Activated naive CD4-positive, alpha-beta T cell treated with anti-CD3 and anti-CD28 coated beads, Interleukin-2, amount 10 ng/mL, durations not matched to agents 7 days and 5 days (primary cell): ENCODE measurements at regions not wholly inside any gene's neighbourhood (a gene's known extent, or its start where the extent isn't known, plus 50 kb on each side); places are given as distances from the start of the nearest gene placed in this dataset.
A peak's percentile ranks its signal among the peaks of the same experiment; 100 is the strongest.

ENCODE experiments used
- CTCF ChIA-PET: fragments of 350-600 bp; sonication (Branson Sonifier 250); formaldehyde crosslinking; loops from one replicate; lab custom pipeline; 2021; ENCODE audit warnings: antibody characterized with exemption; lab: Charles Lee
- DNase-seq: peaks from one replicate; pipeline ENCODE4 v3.0.0-alpha.2; 2020
- H3K27ac Mint-ChIP-seq: one replicate; pipeline ENCODE4 v1.8.0; 2021; ENCODE audit warnings: mild to moderate bottlenecking, moderate library complexity, mixed read lengths
- H3K27me3 Mint-ChIP-seq: one replicate; pipeline ENCODE4 v1.8.0; 2021; ENCODE audit warnings: mild to moderate bottlenecking, mixed read lengths
- H3K36me3 Mint-ChIP-seq: one replicate; pipeline ENCODE4 v1.8.0; 2021; ENCODE audit warnings: mixed read lengths
- H3K4me1 Mint-ChIP-seq: one replicate; pipeline ENCODE4 v1.8.0; 2021; ENCODE audit warnings: mixed read lengths
- H3K4me3 Mint-ChIP-seq: one replicate; pipeline ENCODE4 v1.8.0; 2021; ENCODE audit warnings: mild to moderate bottlenecking, moderate library complexity, mixed read lengths
- H3K9me3 Mint-ChIP-seq: one replicate; pipeline ENCODE4 v1.8.0; 2021; ENCODE audit warnings: mixed read lengths

DNA sequence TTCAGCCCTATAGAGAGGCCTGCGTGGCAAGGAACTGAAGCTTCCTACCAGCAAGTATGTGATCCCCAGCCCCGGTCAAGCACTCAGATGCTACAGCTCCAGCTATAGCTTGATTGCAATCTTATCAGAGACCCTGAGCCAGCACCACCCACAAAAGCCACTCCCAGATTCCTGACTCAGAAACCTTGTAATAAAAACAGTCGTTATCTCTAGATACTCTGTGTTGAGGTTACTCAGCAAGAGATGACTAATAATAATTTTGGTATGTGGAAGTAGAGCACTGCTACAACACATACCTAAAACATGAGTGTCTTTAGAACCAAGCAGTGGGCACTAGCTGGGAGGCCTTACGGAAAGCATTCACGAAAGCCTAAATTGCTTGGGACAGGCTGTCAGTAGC is 216.9 kb downstream of the UXS1 start:
- H3K27ac Mint-ChIP-seq, result no peak overlapping the region

DNA sequence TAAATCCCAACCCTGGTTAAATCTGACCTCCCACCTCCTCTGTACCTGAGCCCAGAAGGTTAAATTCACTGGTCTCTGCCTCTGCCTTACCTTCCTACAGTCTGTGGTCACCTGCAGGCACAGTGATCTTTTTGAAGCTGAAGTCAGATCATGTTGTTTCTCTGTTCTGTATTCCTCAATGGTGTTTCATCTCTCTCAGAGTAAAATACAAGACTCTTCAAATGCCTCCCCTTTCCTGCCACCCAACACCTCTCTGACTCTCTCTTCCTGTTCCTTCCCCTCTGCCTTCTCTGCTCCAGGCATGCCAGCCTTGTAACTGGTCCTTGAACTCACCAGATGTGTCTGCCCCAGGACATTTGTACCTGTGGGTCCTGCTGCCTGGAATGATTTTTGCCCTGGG is 219.3 kb downstream of the UXS1 start:
- peaks cover 9% of the 10 kb centered on the region for H3K9me3 Mint-ChIP-seq
- H3K27me3 Mint-ChIP-seq, result peaks cover 7% of the 10 kb centered on the region
- no peak overlapping the region for H3K4me3 Mint-ChIP-seq
- CTCF ChIA-PET, result no interaction called here
- peaks cover 28% of the 10 kb centered on the region for H3K4me1 Mint-ChIP-seq
- no peak for DNase-seq
- H3K27ac Mint-ChIP-seq, result no peak overlapping the region
- peaks cover 5% of the 10 kb centered on the region for H3K36me3 Mint-ChIP-seq

More for the DNA sequence above, 216.9 kb downstream of the UXS1 start:
- DNase-seq, result no peak
- H3K27me3 Mint-ChIP-seq, result peaks cover 7% of the 10 kb centered on the region
- peaks cover 9% of the 10 kb centered on the region for H3K9me3 Mint-ChIP-seq
- no peak overlapping the region for H3K4me3 Mint-ChIP-seq
- H3K4me1 Mint-ChIP-seq, result peaks cover 21% of the 10 kb centered on the region
- H3K36me3 Mint-ChIP-seq, result peaks cover 5% of the 10 kb centered on the region
- CTCF ChIA-PET, result no interaction called here

DNA sequence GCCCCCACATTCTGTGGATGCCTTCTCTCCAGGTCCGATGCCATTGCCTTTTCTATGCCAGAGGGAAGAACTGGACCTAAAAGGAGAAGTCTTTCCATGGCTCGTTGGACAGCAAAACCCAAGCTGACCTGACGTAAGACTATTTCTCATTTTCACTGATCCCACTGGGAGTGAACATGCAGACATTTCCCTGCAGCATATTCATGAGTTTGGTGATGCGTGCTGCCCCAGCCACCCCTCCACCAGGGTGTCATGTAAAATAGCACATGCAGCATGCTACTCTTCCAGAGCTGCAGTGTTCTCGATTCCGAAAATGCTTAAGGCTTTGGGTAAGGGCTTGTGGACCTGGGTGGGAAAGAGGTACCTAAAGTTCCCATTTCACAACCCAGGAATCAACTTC is 221.2 kb downstream of the UXS1 start:
- Mint-ChIP-seq H3K27ac (no peak overlapping the region), H3K4me3 (no peak overlapping the region), H3K4me1 (peaks cover 27% of the 10 kb centered on the region), H3K27me3 (peaks cover 10% of the 10 kb centered on the region), H3K36me3 (no peaks in the 10 kb centered on the region), H3K9me3 (peaks cover 8% of the 10 kb centered on the region)
- DNase-seq, result no peak
- CTCF ChIA-PET, result no interaction called here

DNA sequence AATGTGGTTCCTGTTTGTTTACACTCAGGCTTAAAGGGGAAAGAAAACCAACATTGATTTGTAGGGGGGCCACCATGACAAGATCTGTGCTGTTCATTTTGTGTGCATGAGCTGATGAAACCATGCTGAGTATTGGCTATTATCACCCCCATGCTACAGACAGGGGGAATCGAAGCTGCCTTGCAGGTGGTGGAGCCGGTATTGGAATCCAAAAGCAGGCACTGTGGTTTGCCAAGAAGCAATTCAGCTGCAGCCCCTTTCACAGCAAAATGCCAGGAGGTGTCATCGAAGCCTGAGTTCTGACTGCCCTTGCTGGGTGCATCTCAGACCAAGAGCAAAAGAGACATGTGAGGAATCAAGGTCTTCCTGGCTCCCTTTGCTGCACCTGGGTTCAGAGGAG is 221.9 kb downstream of the UXS1 start:
- Mint-ChIP-seq H3K9me3 (peaks cover 8% of the 10 kb centered on the region), H3K4me1 (peaks cover 20% of the 10 kb centered on the region), H3K27me3 (peaks cover 10% of the 10 kb centered on the region), H3K27ac (no peak overlapping the region), H3K36me3 (no peaks in the 10 kb centered on the region), H3K4me3 (no peak overlapping the region)
- no peak for DNase-seq
- CTCF ChIA-PET, result no interaction called here

DNA sequence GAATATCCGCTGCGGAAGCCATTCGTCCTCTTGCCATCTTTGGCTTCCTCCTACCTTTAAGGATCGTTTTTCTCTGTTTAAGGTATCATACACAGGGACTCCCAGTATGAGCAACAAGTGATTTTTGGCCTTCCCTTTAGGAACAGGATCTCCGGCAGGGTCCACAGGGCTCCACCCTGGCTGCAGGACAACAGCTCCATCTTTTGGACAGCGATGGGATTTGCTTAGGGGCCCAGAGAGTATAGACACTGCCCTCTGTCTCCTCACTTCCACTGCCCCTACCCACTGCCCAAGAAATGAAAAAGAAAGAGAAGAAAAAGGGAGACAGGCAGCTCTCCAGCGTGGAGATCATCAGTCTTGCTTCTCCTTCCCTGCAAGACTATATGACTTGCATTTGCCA is 224.5 kb downstream of the UXS1 start:
- Mint-ChIP-seq H3K9me3 (peaks cover 10% of the 10 kb centered on the region), H3K36me3 (no peaks in the 10 kb centered on the region), H3K27me3 (peaks cover 8% of the 10 kb centered on the region), H3K4me3 (no peak overlapping the region), H3K4me1 (peaks cover 13% of the 10 kb centered on the region), H3K27ac (no peak overlapping the region)
- peak; percentile 33 for DNase-seq
- CTCF ChIA-PET, result interaction anchor here (0.7 to 1.5 kb wide), 2 partner anchors 392 to 393 kb away, joined by 3 read pairs; no protein-coding TSS in a partner anchor

DNA sequence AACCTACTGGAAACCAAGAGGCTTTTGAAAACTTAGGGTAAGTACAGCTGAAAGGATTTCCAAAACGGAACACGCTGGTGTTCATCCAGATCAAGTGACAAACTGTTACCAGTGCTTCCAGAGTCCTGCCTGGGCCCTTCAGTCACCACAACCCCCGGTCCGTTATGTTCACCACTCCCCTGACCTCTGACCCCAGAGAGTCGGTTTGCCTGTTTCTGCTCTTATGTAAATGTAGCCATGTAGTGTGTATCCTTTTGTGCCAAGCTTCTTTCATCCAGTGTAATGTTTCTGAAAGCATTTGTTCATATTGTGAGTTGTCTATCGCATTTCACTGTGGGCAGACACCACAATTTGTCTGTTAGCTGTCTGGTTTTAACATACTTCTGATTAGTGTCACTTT is 217.5 kb downstream of the NCK2 start:
- peaks cover 2% of the 10 kb centered on the region for H3K9me3 Mint-ChIP-seq
- no peaks in the 10 kb centered on the region for H3K4me1 Mint-ChIP-seq
- H3K27me3 Mint-ChIP-seq, result peaks cover 23% of the 10 kb centered on the region
- H3K4me3 Mint-ChIP-seq, result no peak overlapping the region
- no peak overlapping the region for H3K27ac Mint-ChIP-seq
- CTCF ChIA-PET, result interaction anchor here (0.5 to 1.6 kb wide), 2 partner anchors 101 to 140 kb away, joined by 3 read pairs; no protein-coding TSS in a partner anchor
- DNase-seq, result no peak
- no peaks in the 10 kb centered on the region for H3K36me3 Mint-ChIP-seq

DNA sequence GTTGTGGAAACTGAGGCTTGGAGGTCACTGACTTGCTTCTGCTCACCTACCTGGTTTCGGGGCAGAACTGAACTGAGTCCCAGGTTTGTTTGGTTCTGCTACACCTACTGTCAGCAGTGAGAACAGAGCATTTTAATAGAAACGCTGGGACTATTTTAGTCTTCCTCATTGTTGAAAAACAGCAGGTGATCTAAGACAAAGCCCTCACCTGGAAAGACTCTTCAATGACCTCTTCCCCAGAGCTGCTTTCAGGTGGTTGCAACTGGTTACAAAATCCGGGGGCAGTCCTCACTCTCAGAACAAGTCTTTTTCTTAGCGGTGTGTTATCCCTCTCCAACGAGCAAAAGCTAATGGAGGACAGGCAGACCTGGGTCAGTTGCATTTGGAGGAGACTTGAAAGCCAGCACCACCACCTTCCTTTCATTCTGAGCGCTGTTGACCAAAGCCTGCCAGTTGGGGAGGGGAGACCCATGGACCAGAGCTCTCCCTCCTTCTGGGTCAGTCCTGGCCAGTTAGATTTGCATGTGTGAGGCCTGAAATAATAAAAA is 217.0 kb downstream of the NCK2 start:
- CTCF ChIA-PET, result interaction anchor here (1.6 kb wide), 1 partner anchor 140 kb away, joined by 3 read pairs; no protein-coding TSS in a partner anchor
- Mint-ChIP-seq H3K9me3 (peaks cover 2% of the 10 kb centered on the region), H3K4me1 (no peaks in the 10 kb centered on the region), H3K36me3 (no peaks in the 10 kb centered on the region), H3K4me3 (no peak overlapping the region), H3K27me3 (peaks cover 24% of the 10 kb centered on the region), H3K27ac (no peak overlapping the region)
- DNase-seq, result no peak

DNA sequence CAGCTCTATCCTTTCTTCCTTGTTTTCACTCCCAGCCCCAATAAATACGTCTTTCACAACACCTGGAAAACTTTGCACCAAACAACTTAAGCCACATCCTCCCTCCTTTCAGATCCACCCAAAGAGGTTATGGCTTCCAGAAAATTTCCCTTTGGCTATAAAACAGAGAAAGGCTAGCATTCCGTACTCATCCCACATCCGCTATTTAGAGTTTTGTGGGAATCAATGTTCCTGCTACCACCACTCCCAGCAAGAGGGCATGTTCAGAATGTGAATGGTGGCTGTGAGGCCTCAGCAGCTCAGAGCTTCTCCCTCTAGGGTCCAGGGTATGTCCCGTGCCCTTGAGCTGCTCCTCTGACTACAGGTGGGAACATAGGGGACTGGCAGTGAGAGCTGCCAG is 214.6 kb downstream of the NCK2 start:
- CTCF ChIA-PET, result no interaction called here

DNA sequence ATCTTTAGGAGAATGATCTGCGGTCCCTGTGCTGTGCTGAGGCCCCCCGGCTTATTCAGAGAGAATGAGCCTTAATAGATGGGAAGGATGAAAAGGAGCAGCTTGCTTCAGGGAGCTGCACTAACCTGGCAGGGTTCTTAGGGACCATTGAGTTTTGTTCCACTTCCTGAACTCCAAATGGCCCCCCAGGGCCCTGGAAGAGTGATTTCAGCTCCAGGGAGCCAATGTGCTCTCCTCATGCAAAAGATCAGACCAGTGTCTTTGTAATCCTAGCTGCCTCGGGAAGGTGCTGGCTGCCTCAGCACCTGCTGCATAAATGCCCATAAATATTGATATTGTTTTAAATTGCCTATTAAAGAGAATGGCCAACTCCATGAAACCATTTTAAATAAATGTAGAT is 210.2 kb downstream of the NCK2 start:
- Mint-ChIP-seq H3K4me3 (no peak overlapping the region), H3K36me3 (no peaks in the 10 kb centered on the region), H3K9me3 (no peaks in the 10 kb centered on the region), H3K27me3 (peaks cover 51% of the 10 kb centered on the region), H3K4me1 (peaks cover 22% of the 10 kb centered on the region), H3K27ac (no peak overlapping the region)
- CTCF ChIA-PET, result interaction anchor here (1.2 kb wide), 1 partner anchor 36 kb away, joined by 3 read pairs; no protein-coding TSS in a partner anchor
- DNase-seq, result no peak

More for the DNA sequence above, 214.6 kb downstream of the NCK2 start:
- Mint-ChIP-seq H3K9me3 (no peaks in the 10 kb centered on the region), H3K36me3 (no peaks in the 10 kb centered on the region), H3K4me1 (no peaks in the 10 kb centered on the region), H3K27ac (no peak overlapping the region), H3K4me3 (no peak overlapping the region), H3K27me3 (peaks cover 40% of the 10 kb centered on the region)
- no peak for DNase-seq

DNA sequence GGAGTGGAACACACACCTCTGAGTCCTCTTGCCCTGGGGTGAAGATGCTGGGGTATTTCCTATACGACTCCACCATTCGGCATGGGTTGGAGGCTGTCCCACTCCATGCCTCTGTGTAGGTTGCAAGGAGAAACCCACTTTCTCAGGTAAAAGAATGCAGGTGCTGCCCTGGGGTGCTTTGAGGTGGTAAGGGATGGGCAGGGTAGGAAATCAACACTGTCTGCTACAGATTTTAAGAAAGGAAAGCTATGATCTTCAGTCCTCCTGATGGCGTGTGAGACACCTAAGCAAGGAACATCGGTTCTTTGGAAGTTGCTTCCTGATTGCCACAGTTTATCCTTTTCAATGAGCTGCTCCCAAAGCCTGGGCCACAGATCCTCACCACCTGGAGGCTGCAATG is 209.2 kb downstream of the NCK2 start:
- no peak for DNase-seq
- no peak overlapping the region for H3K27ac Mint-ChIP-seq
- H3K9me3 Mint-ChIP-seq, result no peaks in the 10 kb centered on the region
- H3K27me3 Mint-ChIP-seq, result peaks cover 48% of the 10 kb centered on the region
- no peak overlapping the region for H3K4me3 Mint-ChIP-seq
- CTCF ChIA-PET, result interaction anchor here (0.6 to 1.2 kb wide), 2 partner anchors 35 to 145 kb away, joined by 3 read pairs; no protein-coding TSS in a partner anchor
- H3K36me3 Mint-ChIP-seq, result no peaks in the 10 kb centered on the region
- peaks cover 24% of the 10 kb centered on the region for H3K4me1 Mint-ChIP-seq

DNA sequence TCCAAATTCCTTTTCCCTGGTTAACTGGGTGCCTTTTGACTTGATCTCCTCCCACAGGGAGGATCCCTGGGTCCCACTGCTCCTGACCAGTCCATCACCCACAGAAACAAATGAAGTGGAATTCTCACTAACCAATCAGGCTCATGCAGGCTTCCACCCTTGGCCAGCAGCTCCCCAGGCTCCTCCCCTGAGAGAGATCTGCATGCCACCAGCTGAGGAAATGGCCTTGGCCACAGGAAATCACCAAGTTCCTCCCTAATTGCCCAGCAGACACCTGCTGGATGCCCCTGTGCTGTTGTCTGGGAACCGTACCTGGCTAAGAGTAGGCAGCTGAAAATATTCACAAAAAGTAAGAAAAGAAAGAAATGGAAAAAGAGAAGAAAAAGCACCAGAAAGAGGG is 207.4 kb downstream of the NCK2 start:
- Mint-ChIP-seq H3K27ac (no peak overlapping the region), H3K27me3 (peaks cover 44% of the 10 kb centered on the region), H3K4me1 (peaks cover 24% of the 10 kb centered on the region), H3K4me3 (no peak overlapping the region), H3K36me3 (no peaks in the 10 kb centered on the region), H3K9me3 (no peaks in the 10 kb centered on the region)
- no peak for DNase-seq
- CTCF ChIA-PET, result no interaction called here

DNA sequence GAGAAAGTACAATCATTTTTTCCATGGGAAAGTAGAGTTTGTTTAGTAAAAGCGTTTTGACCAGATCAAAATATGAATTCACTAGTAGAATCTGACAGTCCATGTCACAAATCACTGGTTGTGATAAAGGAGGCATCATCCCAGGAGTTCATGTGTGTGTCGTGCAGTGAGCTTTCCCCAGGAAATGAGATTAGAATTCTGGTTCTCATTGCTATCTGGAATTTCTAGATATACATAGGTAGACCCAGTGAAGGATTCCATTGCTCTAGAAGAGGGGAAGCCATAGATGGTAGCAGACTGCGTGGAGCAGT is 206.6 kb downstream of the NCK2 start:
- H3K27me3 Mint-ChIP-seq, result peaks cover 49% of the 10 kb centered on the region
- no peak for DNase-seq
- H3K9me3 Mint-ChIP-seq, result no peaks in the 10 kb centered on the region
- no peak overlapping the region for H3K4me3 Mint-ChIP-seq
- H3K4me1 Mint-ChIP-seq, result peaks cover 24% of the 10 kb centered on the region
- H3K27ac Mint-ChIP-seq, result no peak overlapping the region
- H3K36me3 Mint-ChIP-seq, result no peaks in the 10 kb centered on the region
- CTCF ChIA-PET, result interaction anchor here (0.8 to 1.2 kb wide), 2 partner anchors 25 to 183 kb away, joined by 3 read pairs; no protein-coding TSS in a partner anchor

DNA sequence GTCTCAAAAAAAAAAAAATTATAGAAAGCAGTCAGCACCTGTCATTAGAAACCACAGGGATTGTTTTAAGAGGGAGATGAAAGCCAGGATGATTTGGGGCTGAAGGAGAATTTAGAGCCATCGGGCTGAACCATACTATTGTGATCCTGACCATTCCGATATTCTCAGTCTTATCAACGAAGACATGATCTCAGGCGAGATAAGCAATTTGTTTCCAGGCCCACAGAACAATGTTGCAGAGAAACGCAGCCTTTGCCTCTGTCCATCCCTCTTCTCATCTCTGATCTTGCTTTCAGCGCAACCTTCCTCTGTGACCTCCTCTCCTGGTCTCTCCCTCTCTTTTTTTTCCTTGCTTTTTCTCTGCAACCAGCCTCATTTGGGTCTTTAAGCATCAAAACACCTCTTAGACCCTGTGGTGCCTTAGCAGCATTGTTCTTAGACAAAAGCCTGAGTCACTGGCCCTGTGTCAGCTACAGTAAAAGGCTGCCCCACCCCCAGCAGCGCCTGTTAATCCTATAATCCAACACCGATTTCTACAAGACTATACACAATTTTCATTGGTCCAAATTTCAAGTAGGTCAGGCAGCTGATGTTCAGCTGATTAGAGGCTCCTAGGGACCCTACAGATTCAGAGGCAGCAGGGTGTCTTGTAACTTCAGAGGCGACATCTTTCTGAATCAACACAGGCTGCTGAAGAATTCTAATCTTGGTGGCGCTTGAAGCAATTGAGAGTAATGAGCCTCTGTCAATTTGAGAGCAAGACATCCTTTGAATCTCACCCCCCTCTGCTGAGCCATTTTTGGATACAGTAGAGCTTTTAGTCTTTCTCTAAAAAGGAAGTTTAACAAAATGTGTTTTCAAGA is 206.0 kb downstream of the NCK2 start:
- H3K4me1 Mint-ChIP-seq, result peaks cover 24% of the 10 kb centered on the region
- no peaks in the 10 kb centered on the region for H3K36me3 Mint-ChIP-seq
- no peaks in the 10 kb centered on the region for H3K9me3 Mint-ChIP-seq
- peaks cover 48% of the 10 kb centered on the region for H3K27me3 Mint-ChIP-seq
- CTCF ChIA-PET, result interaction anchor here (0.8 to 1.2 kb wide), 2 partner anchors 26 to 182 kb away, joined by 3 read pairs; no protein-coding TSS in a partner anchor
- H3K27ac Mint-ChIP-seq, result no peak overlapping the region
- no peak for DNase-seq
- H3K4me3 Mint-ChIP-seq, result no peak overlapping the region

DNA sequence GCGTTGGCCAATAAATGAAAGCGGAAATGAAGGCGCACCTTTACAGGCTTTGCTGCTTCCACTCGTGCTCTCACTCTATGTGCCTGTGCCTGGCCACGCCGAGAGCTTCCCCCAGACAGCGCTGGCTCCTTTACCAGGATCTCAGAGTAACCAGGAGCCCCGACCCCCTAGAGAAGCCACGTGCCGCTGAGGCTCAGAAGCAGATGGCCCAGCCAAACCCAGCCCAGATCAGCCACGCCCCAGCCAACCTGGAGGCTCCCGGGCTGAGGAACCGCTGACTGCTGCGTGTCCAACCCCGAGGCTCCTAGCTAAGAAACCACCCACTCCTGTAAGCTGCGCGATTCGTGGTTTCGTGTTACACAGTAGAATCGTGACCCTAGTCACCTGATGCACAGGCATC is 199.3 kb downstream of the NCK2 start:
- Mint-ChIP-seq H3K36me3 (no peaks in the 10 kb centered on the region), H3K9me3 (peaks cover 9% of the 10 kb centered on the region), H3K4me3 (no peak overlapping the region), H3K4me1 (no peaks in the 10 kb centered on the region), H3K27me3 (peaks cover 15% of the 10 kb centered on the region), H3K27ac (no peak overlapping the region)
- DNase-seq, result no peak
- CTCF ChIA-PET, result no interaction called here
